ENCODE measurements at regions not wholly inside any gene's neighbourhood (a gene's known extent, or its start where the extent isn't known, plus 50 kb on each side); places are given as distances from the start of the nearest gene placed in this dataset.

- FAIRE-seq (no peak), DNase-seq (ENCODE audit: low read depth) (no peak)
- Histone ChIP-seq H3K4me3 (ENCODE audit: low read depth, low read length) (no peak overlapping the region), H3K36me3 (ENCODE audit: control insufficient read depth, insufficient read depth, low read length) (no peaks in the 10 kb centered on the region), H3K27me3 (ENCODE audit: control insufficient read depth, insufficient read depth, low read length) (no peaks in the 10 kb centered on the region)
- TF ChIP-seq, protein P1, sequence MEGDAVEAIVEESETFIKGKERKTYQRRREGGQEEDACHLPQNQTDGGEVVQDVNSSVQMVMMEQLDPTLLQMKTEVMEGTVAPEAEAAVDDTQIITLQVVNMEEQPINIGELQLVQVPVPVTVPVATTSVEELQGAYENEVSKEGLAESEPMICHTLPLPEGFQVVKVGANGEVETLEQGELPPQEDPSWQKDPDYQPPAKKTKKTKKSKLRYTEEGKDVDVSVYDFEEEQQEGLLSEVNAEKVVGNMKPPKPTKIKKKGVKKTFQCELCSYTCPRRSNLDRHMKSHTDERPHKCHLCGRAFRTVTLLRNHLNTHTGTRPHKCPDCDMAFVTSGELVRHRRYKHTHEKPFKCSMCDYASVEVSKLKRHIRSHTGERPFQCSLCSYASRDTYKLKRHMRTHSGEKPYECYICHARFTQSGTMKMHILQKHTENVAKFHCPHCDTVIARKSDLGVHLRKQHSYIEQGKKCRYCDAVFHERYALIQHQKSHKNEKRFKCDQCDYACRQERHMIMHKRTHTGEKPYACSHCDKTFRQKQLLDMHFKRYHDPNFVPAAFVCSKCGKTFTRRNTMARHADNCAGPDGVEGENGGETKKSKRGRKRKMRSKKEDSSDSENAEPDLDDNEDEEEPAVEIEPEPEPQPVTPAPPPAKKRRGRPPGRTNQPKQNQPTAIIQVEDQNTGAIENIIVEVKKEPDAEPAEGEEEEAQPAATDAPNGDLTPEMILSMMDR (IDR thresholded peaks at IDR 0.05; ENCODE audit: insufficient read depth, low read length, severe bottlenecking): no peak
Observed at GRCh38 chr7:106606120-106606519, 54.8 kb downstream of the CCDC71L start.

- Histone ChIP-seq H3K27me3 (ENCODE audit: control insufficient read depth, insufficient read depth, low read length) (no peaks in the 10 kb centered on the region), H3K4me3 (ENCODE audit: low read depth, low read length) (no peak overlapping the region), H3K36me3 (ENCODE audit: control insufficient read depth, insufficient read depth, low read length) (no peaks in the 10 kb centered on the region)
- FAIRE-seq: no peak
- TF ChIP-seq, protein P1 (IDR thresholded peaks at IDR 0.05; ENCODE audit: insufficient read depth, low read length, severe bottlenecking): no peak
- DNase-seq (ENCODE audit: low read depth): no peak
Observed at GRCh38 chr7:106604971-106605370, 56.0 kb downstream of the CCDC71L start.

DNA sequence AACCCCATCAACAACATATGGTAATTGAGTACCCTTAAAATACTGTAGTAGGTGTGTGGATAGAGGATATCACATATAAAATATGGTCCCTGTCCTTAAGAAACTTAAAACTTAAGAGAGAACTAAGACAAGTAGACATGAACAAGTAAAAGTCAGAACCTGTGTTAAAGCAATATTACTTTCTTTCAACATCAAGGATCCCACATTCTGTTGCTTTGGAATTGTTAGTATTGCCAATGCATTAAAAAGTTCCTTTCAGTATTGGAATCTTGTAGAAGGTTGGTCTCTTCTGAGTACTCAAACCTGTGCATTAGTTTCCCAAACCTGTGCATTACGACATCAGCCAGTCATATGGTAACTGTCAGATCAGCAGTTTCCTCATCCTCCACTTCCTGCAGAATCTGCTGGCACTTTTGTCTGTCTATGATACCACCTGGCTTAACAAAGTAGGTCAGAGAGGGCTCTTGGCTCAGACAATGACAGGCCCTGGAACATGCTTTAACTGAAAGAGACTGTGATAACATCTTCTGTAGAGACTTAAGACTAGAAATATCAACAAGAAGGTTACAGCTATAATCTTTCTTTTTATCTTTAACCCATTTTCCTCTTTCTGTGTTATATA lies 56.5 kb downstream of the CCDC71L start:
- no peak for FAIRE-seq

DNA sequence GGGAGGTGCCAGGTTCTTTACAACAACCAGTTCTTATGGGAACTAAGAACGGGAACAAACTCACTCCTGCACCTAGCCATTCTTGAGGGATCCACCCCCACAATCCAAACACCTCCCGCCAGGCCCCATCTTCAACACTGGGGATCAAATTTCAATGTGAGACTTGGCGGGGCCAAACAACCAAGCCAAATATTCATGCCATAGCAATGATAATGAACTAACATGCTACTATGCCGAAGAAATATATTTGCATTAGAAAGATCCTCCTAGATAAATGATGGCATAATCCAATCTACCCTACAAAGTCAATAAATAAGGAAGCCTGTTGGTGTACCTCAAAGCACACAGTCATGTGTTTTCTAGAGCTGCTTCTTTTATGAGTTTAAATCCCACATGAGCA lies 57.6 kb downstream of the CCDC71L start:
- DNase-seq (ENCODE audit: low read depth): no peak
- TF ChIP-seq, protein P1 (IDR thresholded peaks at IDR 0.05; ENCODE audit: insufficient read depth, low read length, severe bottlenecking): no peak
- Histone ChIP-seq H3K4me3 (ENCODE audit: low read depth, low read length) (no peak overlapping the region), H3K36me3 (ENCODE audit: control insufficient read depth, insufficient read depth, low read length) (no peaks in the 10 kb centered on the region), H3K27me3 (ENCODE audit: control insufficient read depth, insufficient read depth, low read length) (no peaks in the 10 kb centered on the region)
- no peak for FAIRE-seq

More for the DNA sequence above, 56.5 kb downstream of the CCDC71L start:
- no peaks in the 10 kb centered on the region for H3K27me3 ChIP-seq (ENCODE audit: control insufficient read depth, insufficient read depth, low read length)
- no peaks in the 10 kb centered on the region for H3K36me3 ChIP-seq (ENCODE audit: control insufficient read depth, insufficient read depth, low read length)
- no peak overlapping the region for H3K4me3 ChIP-seq (ENCODE audit: low read depth, low read length)
- peak; percentile 71 for DNase-seq (ENCODE audit: low read depth)
- TF ChIP-seq, protein P1 (IDR thresholded peaks at IDR 0.05; ENCODE audit: insufficient read depth, low read length, severe bottlenecking): no peak

DNA sequence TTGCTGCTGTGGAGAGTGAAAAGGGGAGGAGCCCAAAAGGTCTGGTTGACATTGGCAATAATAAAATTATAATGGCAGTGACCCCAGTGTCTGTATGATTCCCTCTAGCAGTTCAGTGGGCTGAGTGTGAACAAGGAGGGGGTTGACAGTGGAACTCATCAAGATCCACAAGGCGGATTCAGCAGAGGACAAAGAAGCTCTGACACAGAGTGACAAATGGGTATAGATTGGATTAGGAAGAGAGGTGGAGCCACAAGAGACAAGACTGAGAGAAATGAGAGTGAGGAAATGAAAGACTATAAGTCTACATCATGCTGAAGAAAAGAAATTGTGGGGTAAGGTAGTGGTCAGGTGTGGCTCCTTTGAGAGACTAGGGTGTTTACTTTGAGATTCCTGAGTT lies 58.9 kb downstream of the CCDC71L start:
- Histone ChIP-seq H3K4me3 (ENCODE audit: low read depth, low read length) (no peak overlapping the region), H3K27me3 (ENCODE audit: control insufficient read depth, insufficient read depth, low read length) (no peaks in the 10 kb centered on the region), H3K36me3 (ENCODE audit: control insufficient read depth, insufficient read depth, low read length) (no peaks in the 10 kb centered on the region)
- TF ChIP-seq, protein P1 (IDR thresholded peaks at IDR 0.05; ENCODE audit: insufficient read depth, low read length, severe bottlenecking): no peak
- no peak for FAIRE-seq
- no peak for DNase-seq (ENCODE audit: low read depth)
